ENCODE measurements at regions not wholly inside any gene's neighbourhood (a gene's known extent, or its start where the extent isn't known, plus 50 kb on each side); places are given as distances from the start of the nearest gene placed in this dataset.

DNA sequence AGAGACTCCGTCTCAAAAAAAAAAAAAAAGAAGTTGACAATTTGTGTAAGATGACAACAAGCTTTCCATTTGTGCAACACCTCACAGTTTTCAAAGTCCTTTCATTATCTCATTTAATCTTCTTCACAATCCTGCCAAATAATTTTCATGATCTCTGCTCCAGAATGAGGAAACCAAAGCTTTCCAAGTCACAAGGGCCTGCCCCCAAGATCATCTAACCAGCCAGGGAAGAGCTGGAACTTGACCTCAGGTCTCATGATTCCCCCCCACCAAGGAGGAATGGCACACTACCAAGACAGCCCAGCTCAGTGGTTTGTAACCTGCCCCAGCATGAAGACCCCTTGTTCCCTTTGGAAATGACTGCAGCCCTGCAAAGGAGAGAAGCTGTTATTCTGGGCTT, 74.0 kb upstream of the PIM1 start:
- no peaks in the 10 kb centered on the region for H3K27me3 ChIP-seq (ENCODE audit: control insufficient read depth, insufficient read depth, low read length)
- DNase-seq (ENCODE audit: low read depth, low spot score) (no peak), ATAC-seq (no peak)
- H3K9me3 ChIP-seq (ENCODE audit: control insufficient read depth, insufficient read depth, low read depth, low read length), result no peaks in the 10 kb centered on the region
- no TSS peak for BruUV-seq (replicated peaks)
- in situ Hi-C loops (cut with HindIII; ENCODE audit: low pct_unique_long_range_greater_than_20kb, low sequenced_read_pairs) (no loop called here), intact Hi-C loops (cut with micrococcal nuclease; ENCODE audit: unreplicated experiment) (no loop called here)
- peaks cover 16% of the 10 kb centered on the region for H3K4me1 ChIP-seq (ENCODE audit: control insufficient read depth, insufficient read depth, low read length)
- no peaks in the 10 kb centered on the region for H3K36me3 ChIP-seq (ENCODE audit: control insufficient read depth, insufficient read depth, low read length)
- H3K4me3 ChIP-seq (ENCODE audit: low read depth in 2 of 2, low read length in 2 of 2), result no peak overlapping the region
- H3K27ac ChIP-seq (ENCODE audit: low read length), result no peak overlapping the region; the same call in 1 of the 2 replicates
- TF ChIP-seq TCF7L2 (IDR thresholded peaks at IDR 0.05; ENCODE audit: low read depth, low read length) (no peak), SIN3A (IDR thresholded peaks at IDR 0.05; ENCODE audit: borderline replicate concordance, insufficient read depth, low read depth, low read length) (no peak), POLR2AphosphoS5 (IDR thresholded peaks at IDR 0.05; ENCODE audit: low read depth, low read length) (no peak)
- TF ChIP-seq, protein P1, sequence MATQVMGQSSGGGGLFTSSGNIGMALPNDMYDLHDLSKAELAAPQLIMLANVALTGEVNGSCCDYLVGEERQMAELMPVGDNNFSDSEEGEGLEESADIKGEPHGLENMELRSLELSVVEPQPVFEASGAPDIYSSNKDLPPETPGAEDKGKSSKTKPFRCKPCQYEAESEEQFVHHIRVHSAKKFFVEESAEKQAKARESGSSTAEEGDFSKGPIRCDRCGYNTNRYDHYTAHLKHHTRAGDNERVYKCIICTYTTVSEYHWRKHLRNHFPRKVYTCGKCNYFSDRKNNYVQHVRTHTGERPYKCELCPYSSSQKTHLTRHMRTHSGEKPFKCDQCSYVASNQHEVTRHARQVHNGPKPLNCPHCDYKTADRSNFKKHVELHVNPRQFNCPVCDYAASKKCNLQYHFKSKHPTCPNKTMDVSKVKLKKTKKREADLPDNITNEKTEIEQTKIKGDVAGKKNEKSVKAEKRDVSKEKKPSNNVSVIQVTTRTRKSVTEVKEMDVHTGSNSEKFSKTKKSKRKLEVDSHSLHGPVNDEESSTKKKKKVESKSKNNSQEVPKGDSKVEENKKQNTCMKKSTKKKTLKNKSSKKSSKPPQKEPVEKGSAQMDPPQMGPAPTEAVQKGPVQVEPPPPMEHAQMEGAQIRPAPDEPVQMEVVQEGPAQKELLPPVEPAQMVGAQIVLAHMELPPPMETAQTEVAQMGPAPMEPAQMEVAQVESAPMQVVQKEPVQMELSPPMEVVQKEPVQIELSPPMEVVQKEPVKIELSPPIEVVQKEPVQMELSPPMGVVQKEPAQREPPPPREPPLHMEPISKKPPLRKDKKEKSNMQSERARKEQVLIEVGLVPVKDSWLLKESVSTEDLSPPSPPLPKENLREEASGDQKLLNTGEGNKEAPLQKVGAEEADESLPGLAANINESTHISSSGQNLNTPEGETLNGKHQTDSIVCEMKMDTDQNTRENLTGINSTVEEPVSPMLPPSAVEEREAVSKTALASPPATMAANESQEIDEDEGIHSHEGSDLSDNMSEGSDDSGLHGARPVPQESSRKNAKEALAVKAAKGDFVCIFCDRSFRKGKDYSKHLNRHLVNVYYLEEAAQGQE (IDR thresholded peaks at IDR 0.05; ENCODE audit: insufficient read depth in 1 of 2, low read depth in 2 of 2, low read length in 1 of 2), result no peak
- TF ChIP-seq, protein P2, sequence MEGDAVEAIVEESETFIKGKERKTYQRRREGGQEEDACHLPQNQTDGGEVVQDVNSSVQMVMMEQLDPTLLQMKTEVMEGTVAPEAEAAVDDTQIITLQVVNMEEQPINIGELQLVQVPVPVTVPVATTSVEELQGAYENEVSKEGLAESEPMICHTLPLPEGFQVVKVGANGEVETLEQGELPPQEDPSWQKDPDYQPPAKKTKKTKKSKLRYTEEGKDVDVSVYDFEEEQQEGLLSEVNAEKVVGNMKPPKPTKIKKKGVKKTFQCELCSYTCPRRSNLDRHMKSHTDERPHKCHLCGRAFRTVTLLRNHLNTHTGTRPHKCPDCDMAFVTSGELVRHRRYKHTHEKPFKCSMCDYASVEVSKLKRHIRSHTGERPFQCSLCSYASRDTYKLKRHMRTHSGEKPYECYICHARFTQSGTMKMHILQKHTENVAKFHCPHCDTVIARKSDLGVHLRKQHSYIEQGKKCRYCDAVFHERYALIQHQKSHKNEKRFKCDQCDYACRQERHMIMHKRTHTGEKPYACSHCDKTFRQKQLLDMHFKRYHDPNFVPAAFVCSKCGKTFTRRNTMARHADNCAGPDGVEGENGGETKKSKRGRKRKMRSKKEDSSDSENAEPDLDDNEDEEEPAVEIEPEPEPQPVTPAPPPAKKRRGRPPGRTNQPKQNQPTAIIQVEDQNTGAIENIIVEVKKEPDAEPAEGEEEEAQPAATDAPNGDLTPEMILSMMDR (IDR thresholded peaks at IDR 0.05), result no peak
- ChIA-PET CTCF (interaction anchor here (0.6 kb wide), 1 partner anchor 11 kb away, joined by 3 read pairs; no protein-coding TSS in a partner anchor), POLR2A (interaction anchor here (0.7 kb wide), 1 partner anchor 418 kb away, joined by 4 read pairs; the partner anchor contains the start of gene CDKN1A)

DNA sequence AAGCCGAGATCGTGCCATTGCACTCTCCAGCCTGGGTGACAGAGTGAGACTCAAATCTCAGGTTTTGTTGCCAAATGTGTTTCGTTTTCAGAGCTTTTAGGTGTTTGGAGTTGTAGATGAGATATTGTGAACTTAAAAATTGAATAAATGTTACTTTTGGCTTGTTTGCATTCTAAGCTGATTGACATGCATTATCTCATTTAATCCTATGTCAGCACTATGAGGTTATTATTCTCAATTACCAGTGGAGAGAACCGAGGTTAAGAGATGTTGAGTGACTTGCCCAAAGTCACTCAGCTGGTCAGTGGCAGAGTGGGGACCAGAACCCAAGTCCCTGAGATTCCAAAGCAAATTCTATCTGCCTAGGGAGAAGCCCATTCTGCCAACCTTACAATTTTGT, 72.6 kb upstream of the PIM1 start:
- intact Hi-C loops (cut with micrococcal nuclease; ENCODE audit: unreplicated experiment) (no loop called here), in situ Hi-C loops (cut with HindIII; ENCODE audit: low pct_unique_long_range_greater_than_20kb, low sequenced_read_pairs) (no loop called here)
- H3K4me3 ChIP-seq (ENCODE audit: low read depth in 2 of 2, low read length in 2 of 2), result no peak overlapping the region
- H3K9me3 ChIP-seq (ENCODE audit: control insufficient read depth, insufficient read depth, low read depth, low read length), result no peaks in the 10 kb centered on the region
- no peak overlapping the region for H3K27ac ChIP-seq (ENCODE audit: low read length)
- no TSS peak for BruUV-seq (replicated peaks)
- ChIA-PET CTCF (no interaction called here), POLR2A (no interaction called here)
- no peak for ATAC-seq
- H3K4me1 ChIP-seq (ENCODE audit: control insufficient read depth, insufficient read depth, low read length), result peaks cover 22% of the 10 kb centered on the region
- DNase-seq (ENCODE audit: low read depth, low spot score), result no peak
- no peaks in the 10 kb centered on the region for H3K36me3 ChIP-seq (ENCODE audit: control insufficient read depth, insufficient read depth, low read length)
- H3K27me3 ChIP-seq (ENCODE audit: control insufficient read depth, insufficient read depth, low read length), result no peaks in the 10 kb centered on the region
- TF ChIP-seq, protein P2 (IDR thresholded peaks at IDR 0.05), result no peak
- TF ChIP-seq TCF7L2 (IDR thresholded peaks at IDR 0.05; ENCODE audit: low read depth, low read length) (no peak), SIN3A (IDR thresholded peaks at IDR 0.05; ENCODE audit: borderline replicate concordance, insufficient read depth, low read depth, low read length) (no peak), POLR2AphosphoS5 (IDR thresholded peaks at IDR 0.05; ENCODE audit: low read depth, low read length) (no peak)
- TF ChIP-seq, protein P1 (IDR thresholded peaks at IDR 0.05; ENCODE audit: insufficient read depth in 1 of 2, low read depth in 2 of 2, low read length in 1 of 2), result no peak

All from Panc1 (cell line).